ENCODE measurements at regions not wholly inside any gene's neighbourhood (a gene's known extent, or its start where the extent isn't known, plus 50 kb on each side); places are given as distances from the start of the nearest gene placed in this dataset.

DNA sequence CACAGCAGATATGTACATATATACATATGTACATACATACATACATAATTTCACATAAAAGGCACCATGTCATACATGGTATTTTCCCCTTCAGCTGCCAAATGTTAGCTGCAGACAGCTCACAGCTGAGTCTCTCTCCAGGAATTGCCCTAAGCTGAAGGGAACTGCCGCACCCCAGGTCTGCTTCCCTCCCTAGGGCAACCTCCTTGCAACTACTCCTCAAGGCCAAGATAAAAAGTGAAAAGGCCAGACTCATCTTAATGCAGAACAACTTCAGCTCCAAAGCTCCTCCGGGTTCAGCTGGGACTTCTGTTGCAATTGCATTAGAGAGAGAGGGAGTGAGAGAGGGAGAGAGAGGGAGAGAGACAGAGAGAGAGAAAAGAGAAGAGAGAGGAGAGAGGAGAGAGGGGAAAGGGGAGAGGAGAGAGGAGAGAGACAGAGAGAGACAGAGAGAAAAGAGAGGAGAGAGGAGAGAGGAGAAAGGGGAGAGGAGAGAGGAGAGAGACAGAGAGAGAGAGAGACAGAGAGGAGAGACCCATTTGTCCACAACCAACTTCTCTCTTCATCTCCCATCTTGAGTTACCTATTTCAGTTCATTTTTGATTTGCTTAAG, 143.4 kb upstream of the HES1 start:
- Histone ChIP-seq H3K4me1 (ENCODE audit: control insufficient read depth, insufficient read depth, low read length) (no peaks in the 10 kb centered on the region), H3K4me3 (ENCODE audit: low read depth, low read length) (no peak overlapping the region), H3K9me3 (ENCODE audit: control insufficient read depth, insufficient read depth, low read depth, low read length) (no peaks in the 10 kb centered on the region), H3K36me3 (ENCODE audit: control insufficient read depth in 2 of 2, insufficient read depth in 1 of 2, low read length in 2 of 2) (no peaks in the 10 kb centered on the region), H3K27ac (ENCODE audit: extremely low read depth, low read depth, low read length) (no peak overlapping the region)
- ChIA-PET POLR2A (no interaction called here), CTCF (interaction anchor here (0.6 kb wide), 1 partner anchor 145 kb away, joined by 3 read pairs; no protein-coding TSS in a partner anchor)
- TF ChIP-seq ZNF366 (tag by site-specific recombination; conservative IDR thresholded peaks at IDR 0.05), result peak; percentile 52; the same call in 1 of the 2 replicates
- no peak for TF ChIP-seq MEIS1 (CRISPR knock-in tag; IDR thresholded peaks at IDR 0.05; ENCODE audit: borderline replicate concordance)
- 0 out of 2 replicates have a peak, but pooled peaks have one; percentile 37 for TF ChIP-seq ZNF202 (tag by site-specific recombination; IDR thresholded peaks at IDR 0.05; ENCODE audit: borderline replicate concordance)
- TF ChIP-seq ZNF184 (tag by site-specific recombination; IDR thresholded peaks at IDR 0.05), result no peak
- no peak for TF ChIP-seq ZBTB48 (tag by site-specific recombination; IDR thresholded peaks at IDR 0.05)
- TF ChIP-seq ZNF132 (tag by site-specific recombination; IDR thresholded peaks at IDR 0.05; ENCODE audit: borderline replicate concordance), result no peak
- TF ChIP-seq PRDM1 (tag by site-specific recombination; IDR thresholded peaks at IDR 0.05), result peak; percentile 61
- TF ChIP-seq ZNF596 (tag by site-specific recombination; IDR thresholded peaks at IDR 0.05), result peak; percentile 96

DNA sequence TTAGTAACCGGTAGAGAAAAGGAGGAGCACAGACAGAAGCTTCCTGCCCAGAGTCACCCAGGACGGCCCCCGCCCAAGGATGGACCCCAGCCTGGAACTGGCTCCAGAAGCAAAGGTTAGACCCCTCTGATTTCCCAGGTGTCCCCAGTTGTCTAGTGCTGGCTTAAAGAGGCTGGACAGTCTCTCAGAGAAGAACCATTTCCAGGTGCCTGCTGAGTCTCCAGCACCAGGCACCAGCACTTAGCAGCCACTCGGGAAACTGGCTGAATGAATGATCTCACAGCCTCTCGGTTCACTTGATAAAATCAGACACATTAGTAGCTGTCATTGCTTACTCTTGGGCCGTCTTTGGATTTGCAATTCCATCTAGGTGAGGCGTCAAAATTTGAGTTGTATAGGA, 139.7 kb upstream of the HES1 start:
- no peaks in the 10 kb centered on the region for H3K9me3 ChIP-seq (ENCODE audit: control insufficient read depth, insufficient read depth, low read depth, low read length)
- no peak overlapping the region for H3K4me3 ChIP-seq (ENCODE audit: low read depth, low read length)
- H3K4me1 ChIP-seq (ENCODE audit: control insufficient read depth, insufficient read depth, low read length), result no peaks in the 10 kb centered on the region
- no peak for TF ChIP-seq ZNF10 (tag by site-specific recombination; IDR thresholded peaks at IDR 0.05)
- TF ChIP-seq ZFHX2 (tag by site-specific recombination; conservative IDR thresholded peaks at IDR 0.05), result no peak
- no peak for TF ChIP-seq BCL11B (tag by site-specific recombination; IDR thresholded peaks at IDR 0.05; ENCODE audit: low read depth)
- TF ChIP-seq, protein P1, sequence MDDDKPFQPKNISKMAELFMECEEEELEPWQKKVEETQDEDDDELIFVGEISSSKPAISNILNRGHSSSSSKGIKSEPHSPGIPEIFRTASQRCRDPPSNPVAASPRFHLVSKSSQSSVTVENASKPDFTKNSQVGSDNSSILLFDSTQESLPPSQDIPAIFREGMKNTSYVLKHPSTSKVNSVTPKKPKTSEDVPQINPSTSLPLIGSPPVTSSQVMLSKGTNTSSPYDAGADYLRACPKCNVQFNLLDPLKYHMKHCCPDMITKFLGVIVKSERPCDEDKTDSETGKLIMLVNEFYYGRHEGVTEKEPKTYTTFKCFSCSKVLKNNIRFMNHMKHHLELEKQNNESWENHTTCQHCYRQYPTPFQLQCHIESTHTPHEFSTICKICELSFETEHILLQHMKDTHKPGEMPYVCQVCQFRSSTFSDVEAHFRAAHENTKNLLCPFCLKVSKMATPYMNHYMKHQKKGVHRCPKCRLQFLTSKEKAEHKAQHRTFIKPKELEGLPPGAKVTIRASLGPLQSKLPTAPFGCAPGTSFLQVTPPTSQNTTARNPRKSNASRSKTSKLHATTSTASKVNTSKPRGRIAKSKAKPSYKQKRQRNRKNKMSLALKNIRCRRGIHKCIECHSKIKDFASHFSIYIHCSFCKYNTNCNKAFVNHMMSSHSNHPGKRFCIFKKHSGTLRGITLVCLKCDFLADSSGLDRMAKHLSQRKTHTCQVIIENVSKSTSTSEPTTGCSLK (tag by site-specific recombination; IDR thresholded peaks at IDR 0.05), result no peak
- TF ChIP-seq SETDB1 (IDR thresholded peaks at IDR 0.05; ENCODE audit: insufficient read length, low read length), result no peak
- no peak for TF ChIP-seq ZNF596 (tag by site-specific recombination; IDR thresholded peaks at IDR 0.05)
- TF ChIP-seq, protein P2, sequence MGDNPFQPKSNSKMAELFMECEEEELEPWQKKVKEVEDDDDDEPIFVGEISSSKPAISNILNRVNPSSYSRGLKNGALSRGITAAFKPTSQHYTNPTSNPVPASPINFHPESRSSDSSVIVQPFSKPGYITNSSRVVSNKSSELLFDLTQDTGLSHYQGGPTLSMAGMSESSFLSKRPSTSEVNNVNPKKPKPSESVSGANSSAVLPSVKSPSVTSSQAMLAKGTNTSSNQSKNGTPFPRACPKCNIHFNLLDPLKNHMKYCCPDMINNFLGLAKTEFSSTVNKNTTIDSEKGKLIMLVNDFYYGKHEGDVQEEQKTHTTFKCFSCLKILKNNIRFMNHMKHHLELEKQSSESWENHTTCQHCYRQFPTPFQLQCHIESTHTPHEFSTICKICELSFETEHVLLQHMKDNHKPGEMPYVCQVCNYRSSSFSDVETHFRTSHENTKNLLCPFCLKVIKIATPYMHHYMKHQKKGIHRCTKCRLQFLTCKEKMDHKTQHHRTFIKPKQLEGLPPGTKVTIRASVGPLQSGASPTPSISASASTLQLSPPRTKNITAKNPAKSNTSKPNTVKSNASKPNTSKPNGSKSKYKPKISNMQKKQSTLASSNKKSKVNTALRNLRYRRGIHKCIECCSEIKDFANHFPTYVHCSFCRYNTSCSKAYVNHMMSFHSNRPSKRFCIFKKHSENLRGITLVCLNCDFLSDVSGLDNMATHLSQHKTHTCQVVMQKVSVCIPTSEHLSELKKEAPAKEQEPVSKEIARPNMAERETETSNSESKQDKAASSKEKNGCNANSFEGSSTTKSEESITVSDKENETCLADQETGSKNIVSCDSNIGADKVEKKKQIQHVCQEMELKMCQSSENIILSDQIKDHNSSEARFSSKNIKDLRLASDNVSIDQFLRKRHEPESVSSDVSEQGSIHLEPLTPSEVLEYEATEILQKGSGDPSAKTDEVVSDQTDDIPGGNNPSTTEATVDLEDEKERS (tag by site-specific recombination; IDR thresholded peaks at IDR 0.05), result no peak
- TF ChIP-seq ZNF138 (tag by site-specific recombination; IDR thresholded peaks at IDR 0.05; ENCODE audit: borderline replicate concordance), result no peak
- no peak for TF ChIP-seq ZNF202 (tag by site-specific recombination; IDR thresholded peaks at IDR 0.05; ENCODE audit: borderline replicate concordance)
- TF ChIP-seq, protein P3, sequence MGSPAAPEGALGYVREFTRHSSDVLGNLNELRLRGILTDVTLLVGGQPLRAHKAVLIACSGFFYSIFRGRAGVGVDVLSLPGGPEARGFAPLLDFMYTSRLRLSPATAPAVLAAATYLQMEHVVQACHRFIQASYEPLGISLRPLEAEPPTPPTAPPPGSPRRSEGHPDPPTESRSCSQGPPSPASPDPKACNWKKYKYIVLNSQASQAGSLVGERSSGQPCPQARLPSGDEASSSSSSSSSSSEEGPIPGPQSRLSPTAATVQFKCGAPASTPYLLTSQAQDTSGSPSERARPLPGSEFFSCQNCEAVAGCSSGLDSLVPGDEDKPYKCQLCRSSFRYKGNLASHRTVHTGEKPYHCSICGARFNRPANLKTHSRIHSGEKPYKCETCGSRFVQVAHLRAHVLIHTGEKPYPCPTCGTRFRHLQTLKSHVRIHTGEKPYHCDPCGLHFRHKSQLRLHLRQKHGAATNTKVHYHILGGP (tag by site-specific recombination; IDR thresholded peaks at IDR 0.05), result no peak
- TF ChIP-seq ZNF146 (tag by site-specific recombination; IDR thresholded peaks at IDR 0.05), result no peak
- no peak for TF ChIP-seq ZNF660 (tag by site-specific recombination; IDR thresholded peaks at IDR 0.05)
- TF ChIP-seq, protein P4, sequence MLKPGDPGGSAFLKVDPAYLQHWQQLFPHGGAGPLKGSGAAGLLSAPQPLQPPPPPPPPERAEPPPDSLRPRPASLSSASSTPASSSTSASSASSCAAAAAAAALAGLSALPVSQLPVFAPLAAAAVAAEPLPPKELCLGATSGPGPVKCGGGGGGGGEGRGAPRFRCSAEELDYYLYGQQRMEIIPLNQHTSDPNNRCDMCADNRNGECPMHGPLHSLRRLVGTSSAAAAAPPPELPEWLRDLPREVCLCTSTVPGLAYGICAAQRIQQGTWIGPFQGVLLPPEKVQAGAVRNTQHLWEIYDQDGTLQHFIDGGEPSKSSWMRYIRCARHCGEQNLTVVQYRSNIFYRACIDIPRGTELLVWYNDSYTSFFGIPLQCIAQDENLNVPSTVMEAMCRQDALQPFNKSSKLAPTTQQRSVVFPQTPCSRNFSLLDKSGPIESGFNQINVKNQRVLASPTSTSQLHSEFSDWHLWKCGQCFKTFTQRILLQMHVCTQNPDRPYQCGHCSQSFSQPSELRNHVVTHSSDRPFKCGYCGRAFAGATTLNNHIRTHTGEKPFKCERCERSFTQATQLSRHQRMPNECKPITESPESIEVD (tag by site-specific recombination; IDR thresholded peaks at IDR 0.05), result no peak
- no peak for TF ChIP-seq ZNF274 (IDR thresholded peaks at IDR 0.05; ENCODE audit: low read length)
- TF ChIP-seq ZNF274 (tag by site-specific recombination; IDR thresholded peaks at IDR 0.05; ENCODE audit: borderline replicate concordance), result no peak
- ChIA-PET POLR2A (no interaction called here), CTCF (interaction anchor here (0.5 to 0.9 kb wide), 2 partner anchors 24 to 350 kb away, joined by 3 read pairs; no protein-coding TSS in a partner anchor)
- no peak overlapping the region for H3K27ac ChIP-seq (ENCODE audit: extremely low read depth, low read depth, low read length)
- no peaks in the 10 kb centered on the region for H3K36me3 ChIP-seq (ENCODE audit: control insufficient read depth in 2 of 2, insufficient read depth in 1 of 2, low read length in 2 of 2)

Data from HEK293 (cell line).